Esophagus squamous epithelium (tissue), 5 donors: ENCODE measurements at regions not wholly inside any gene's neighbourhood (a gene's known extent, or its start where the extent isn't known, plus 50 kb on each side); places are given as distances from the start of the nearest gene placed in this dataset.

Source experiments
- DNase-seq: peaks from one replicate; lab custom pipeline; 2025; lab: John Stamatoyannopoulos, UW
- H3K27ac ChIP-seq, 4 donors: fragments of 200-600 bp; sonication (generic); one replicate each; pipeline ENCODE4 v1.5.1; 2016 to 2019; ENCODE audit warnings: mild to moderate bottlenecking in 1 of 4
- H3K27me3 ChIP-seq, 4 donors: fragments of 200-600 bp; sonication (generic); 1 replicate in 3 of 4; 2 replicates in 1 of 4; pipeline versions ENCODE4 v1.5.1 to v1.6.0; 2017 to 2021; ENCODE audit warnings: antibody characterized with exemption in 1 of 4
- H3K36me3 ChIP-seq, 3 donors: fragments of 200-600 bp; sonication (generic); one replicate each; pipeline ENCODE4 v1.5.1; 2016 to 2019
- H3K4me1 ChIP-seq, 3 donors: fragments of 200-600 bp; sonication (generic); one replicate each; pipeline ENCODE4 v1.5.1; 2017 to 2019
- H3K4me3 ChIP-seq, 4 donors: fragments of 200-600 bp; sonication (generic); 1 replicate in 3 of 4; 2 replicates in 1 of 4; pipeline ENCODE4 v1.5.1; 2016 to 2019; ENCODE audit warnings: mild to moderate bottlenecking in 2 of 4, moderate library complexity in 1 of 4
- H3K9me3 ChIP-seq, 3 donors: fragments of 200-600 bp; sonication (generic); one replicate each; pipeline ENCODE4 v1.5.1; 2016 to 2019
- CTCF ChIP-seq, 6 experiments: fragments of 450-650 bp in 4 of 6; fragments of 200-600 bp in 2 of 6; sonication (generic) in 2 of 6; IDR thresholded peaks; one replicate each; pipeline ENCODE4 v1.5.1; 2016 to 2019; ENCODE audit warnings: antibody characterized with exemption in 6 of 6, mild to moderate bottlenecking in 4 of 6, moderate library complexity in 4 of 6
- POLR2A ChIP-seq, 4 donors: fragments of 450-650 bp; IDR thresholded peaks; one replicate each; pipeline ENCODE4 v1.6.1; 2017; ENCODE audit warnings: antibody characterized with exemption in 4 of 4, mild to moderate bottlenecking in 4 of 4, moderate library complexity in 3 of 4
- WGBS, 2 donors: methylation state at CpG; one replicate each; pipeline ENCODE4 v1.1.5; 2018; 5-methylcytosine and 5-hydroxymethylcytosine counted together
- intact Hi-C: fragments of 100-400 bp; cut with DNase I; formaldehyde crosslinking; loops from one replicate; pipeline ENCODE4 v1.15.0; 2022
- donor health status: DM: yes; HTN: yes; CAD: no.

DNA sequence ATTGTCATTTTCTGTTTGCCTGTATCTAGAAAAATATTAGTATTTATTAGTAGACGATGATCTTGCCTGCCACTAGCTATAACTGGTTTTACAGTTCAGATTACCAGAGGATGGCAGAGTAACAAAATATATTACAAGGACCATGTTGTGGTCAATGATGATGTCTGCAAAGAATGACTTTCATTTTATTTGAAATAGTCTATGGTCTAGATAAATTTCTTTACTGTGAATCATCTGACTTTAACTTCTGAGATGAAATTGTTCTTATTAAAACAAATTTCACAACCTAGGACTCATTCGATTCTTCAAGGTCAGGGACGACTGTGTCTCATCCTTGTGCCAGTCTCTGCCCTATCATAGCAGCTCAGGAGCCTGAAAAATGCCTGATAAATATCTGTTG lies 637.8 kb upstream of the KLF12 start:
- H3K4me3 ChIP-seq = no peak overlapping the region
- no peak for TF ChIP-seq POLR2A (IDR thresholded peaks at IDR 0.05)
- TF ChIP-seq CTCF (IDR thresholded peaks at IDR 0.05) = no peak
- H3K4me1 ChIP-seq = no peaks in the 10 kb centered on the region
- intact Hi-C loops = no loop called here
- no peaks in the 10 kb centered on the region for H3K36me3 ChIP-seq
- no peak overlapping the region for H3K27ac ChIP-seq
- no peak for DNase-seq
- WGBS, 2 donors = 55 to 63% methylated on average over 3 of the region's 3 CpGs
- no peaks in the 10 kb centered on the region for H3K9me3 ChIP-seq
- no peaks in the 10 kb centered on the region for H3K27me3 ChIP-seq

DNA sequence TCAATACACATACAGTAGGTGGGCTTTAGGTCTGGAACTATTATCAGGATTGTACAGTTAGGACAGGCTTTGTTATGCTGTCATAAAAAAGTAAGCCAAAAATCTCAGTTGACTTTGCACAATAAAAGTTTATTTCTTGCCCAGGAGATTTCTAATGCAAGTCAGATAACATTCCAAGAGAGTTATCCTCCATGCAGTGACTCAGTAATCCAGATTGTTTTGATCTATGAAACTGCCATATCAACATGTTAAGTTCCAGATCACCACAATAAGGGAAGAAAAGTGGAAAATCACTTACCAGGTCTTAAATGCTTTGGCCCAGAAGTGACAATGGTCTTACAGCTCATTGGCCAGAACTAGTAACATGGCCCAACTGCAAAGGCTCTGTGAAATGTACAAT lies 636.2 kb upstream of the KLF12 start:
- H3K4me1 ChIP-seq = no peaks in the 10 kb centered on the region
- no peaks in the 10 kb centered on the region for H3K9me3 ChIP-seq
- TF ChIP-seq POLR2A (IDR thresholded peaks at IDR 0.05) (no peak), CTCF (IDR thresholded peaks at IDR 0.05) (no peak)
- DNase-seq = no peak
- no peak overlapping the region for H3K4me3 ChIP-seq
- no peaks in the 10 kb centered on the region for H3K27me3 ChIP-seq
- intact Hi-C loops = no loop called here
- no peak overlapping the region for H3K27ac ChIP-seq
- H3K36me3 ChIP-seq = no peaks in the 10 kb centered on the region

GRCh38 chr13:74769333-74769732 lies 635.1 kb upstream of the KLF12 start:
- Histone ChIP-seq H3K27ac (no peak overlapping the region), H3K4me1 (no peaks in the 10 kb centered on the region), H3K4me3 (no peak overlapping the region), H3K36me3 (no peaks in the 10 kb centered on the region), H3K27me3 (no peaks in the 10 kb centered on the region), H3K9me3 (no peaks in the 10 kb centered on the region)
- intact Hi-C loops = no loop called here
- 73 to 78% methylated on average over 2 of the region's 2 CpGs for WGBS, 2 donors
- no peak for TF ChIP-seq POLR2A (IDR thresholded peaks at IDR 0.05)
- TF ChIP-seq CTCF (IDR thresholded peaks at IDR 0.05) = no peak
- no peak for DNase-seq

DNA sequence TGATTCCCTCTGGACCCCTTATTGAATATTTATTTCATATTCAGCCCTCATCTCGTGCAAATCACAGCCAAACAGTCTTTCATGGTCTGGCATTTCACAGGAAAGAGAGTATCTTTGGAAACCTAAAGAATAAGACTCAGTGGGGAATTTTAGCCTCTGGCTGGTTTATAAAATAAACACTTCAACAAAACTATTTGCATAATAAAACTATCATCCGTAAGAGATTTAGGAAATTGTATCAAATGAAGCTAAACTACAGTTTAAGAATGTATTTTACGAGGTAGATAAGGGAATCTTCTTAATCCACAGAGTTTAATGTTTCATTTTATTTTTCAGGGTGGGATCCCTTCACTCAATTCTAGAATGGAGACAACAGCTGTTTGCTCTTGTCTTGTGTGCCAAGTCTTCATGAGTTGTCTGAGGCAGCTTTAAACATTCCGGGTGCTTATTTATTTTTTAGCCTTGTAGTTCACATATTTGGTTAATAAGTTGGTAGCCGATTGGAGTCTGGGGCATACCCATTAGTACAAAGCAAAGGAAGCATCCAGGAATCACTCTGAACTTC lies 634.4 kb upstream of the KLF12 start:
- Histone ChIP-seq H3K27me3 (no peaks in the 10 kb centered on the region), H3K9me3 (no peaks in the 10 kb centered on the region), H3K36me3 (no peaks in the 10 kb centered on the region), H3K27ac (no peak overlapping the region), H3K4me1 (no peaks in the 10 kb centered on the region), H3K4me3 (no peak overlapping the region)
- no peak for DNase-seq
- intact Hi-C loops = no loop called here
- TF ChIP-seq CTCF (IDR thresholded peaks at IDR 0.05) (no peak), POLR2A (IDR thresholded peaks at IDR 0.05) (no peak)
- 49 to 68% methylated on average over 5 of the region's 5 CpGs for WGBS, 2 donors

- no peak for DNase-seq
- no peaks in the 10 kb centered on the region for H3K36me3 ChIP-seq
- H3K27me3 ChIP-seq = no peaks in the 10 kb centered on the region
- no peaks in the 10 kb centered on the region for H3K9me3 ChIP-seq
- intact Hi-C loops = no loop called here
- TF ChIP-seq CTCF (IDR thresholded peaks at IDR 0.05) = no peak
- TF ChIP-seq POLR2A (IDR thresholded peaks at IDR 0.05) = no peak
- no peak overlapping the region for H3K27ac ChIP-seq
- H3K4me3 ChIP-seq = no peak overlapping the region
- H3K4me1 ChIP-seq = no peaks in the 10 kb centered on the region
- WGBS, 2 donors = 97 to 100% methylated on average over 1 of the region's 1 CpG
Measured at GRCh38 chr13:74767050-74767449, 632.8 kb upstream of the KLF12 start.
